ENCODE measurements at regions not wholly inside any gene's neighbourhood (a gene's known extent, or its start where the extent isn't known, plus 50 kb on each side); places are given as distances from the start of the nearest gene placed in this dataset.

GRCh38 chr17:6304894-6305612, 129.9 kb downstream of the AIPL1 start:
- H3K36me3 Mint-ChIP-seq (ENCODE audit: low read depth), result no peaks in the 10 kb centered on the region
- no peak overlapping the region for H3K4me3 Mint-ChIP-seq
- H3K27me3 Mint-ChIP-seq, result peaks cover 35% of the 10 kb centered on the region
- H3K4me1 Mint-ChIP-seq, result no peaks in the 10 kb centered on the region
- no peaks in the 10 kb centered on the region for H3K9me3 Mint-ChIP-seq
- no peak overlapping the region for H3K27ac Mint-ChIP-seq
- ATAC-seq (replicated peaks), result no peak

- no peaks in the 10 kb centered on the region for H3K9me3 Mint-ChIP-seq
- H3K27ac Mint-ChIP-seq, result no peak overlapping the region
Measured at GRCh38 chr17:6303664-6304063, 131.3 kb downstream of the AIPL1 start.

DNA sequence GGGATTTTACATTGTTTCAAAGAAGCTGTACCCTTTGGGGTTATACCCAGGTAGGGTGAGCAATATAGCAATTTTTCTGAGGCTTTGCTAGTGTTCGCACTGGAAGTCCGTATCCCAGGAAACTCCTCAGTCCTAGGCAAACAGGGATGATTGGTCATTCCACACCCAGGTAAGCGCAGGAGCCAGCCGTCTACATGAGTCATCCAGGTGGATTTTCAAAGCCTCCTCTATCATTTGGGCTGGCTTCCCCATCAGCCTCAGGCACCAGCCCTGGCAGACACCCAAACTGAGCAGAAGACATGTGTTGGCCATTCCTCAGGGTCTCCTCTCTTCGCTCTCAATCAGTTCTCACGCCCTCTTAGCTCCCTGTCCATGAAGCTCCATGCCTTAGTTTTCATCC, 135.6 kb downstream of the AIPL1 start:
- Mint-ChIP-seq H3K36me3 (ENCODE audit: low read depth) (no peaks in the 10 kb centered on the region), H3K27ac (no peak overlapping the region), H3K27me3 (peaks cover 32% of the 10 kb centered on the region), H3K4me1 (no peaks in the 10 kb centered on the region), H3K4me3 (no peak overlapping the region), H3K9me3 (no peaks in the 10 kb centered on the region)
- no peak for ATAC-seq (replicated peaks)

More at GRCh38 chr17:6303664-6304063, 131.3 kb downstream of the AIPL1 start:
- Mint-ChIP-seq H3K36me3 (ENCODE audit: low read depth) (no peaks in the 10 kb centered on the region), H3K4me3 (no peak overlapping the region), H3K4me1 (no peaks in the 10 kb centered on the region), H3K27me3 (peaks cover 30% of the 10 kb centered on the region)
- no peak for ATAC-seq (replicated peaks)

DNA sequence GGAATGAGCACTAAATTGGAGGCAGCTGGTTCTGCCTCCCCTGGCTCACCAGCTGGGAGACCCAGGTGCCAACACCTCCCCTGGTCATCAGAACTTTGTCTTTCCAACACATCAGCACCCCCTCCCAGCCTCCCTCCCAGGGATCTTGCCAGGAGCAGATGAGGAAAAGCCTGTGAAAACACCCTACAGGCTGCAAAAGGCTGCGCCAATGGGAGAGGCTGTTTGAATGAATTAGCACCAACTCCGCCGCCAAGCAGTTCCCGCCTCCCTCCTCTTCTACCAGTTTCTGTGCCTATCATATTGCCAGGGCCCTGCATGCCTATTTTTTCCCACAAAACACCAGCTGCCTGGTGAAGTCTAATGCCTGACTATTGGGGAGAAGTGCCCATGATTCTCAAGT, 137.0 kb downstream of the AIPL1 start:
- Mint-ChIP-seq H3K4me1 (no peaks in the 10 kb centered on the region), H3K9me3 (no peaks in the 10 kb centered on the region), H3K4me3 (no peak overlapping the region), H3K27me3 (peaks cover 30% of the 10 kb centered on the region), H3K36me3 (ENCODE audit: low read depth) (no peaks in the 10 kb centered on the region), H3K27ac (no peak overlapping the region)
- no peak for ATAC-seq (replicated peaks)

- Mint-ChIP-seq H3K4me1 (no peaks in the 10 kb centered on the region), H3K4me3 (no peak overlapping the region), H3K9me3 (no peaks in the 10 kb centered on the region), H3K27me3 (peaks cover 30% of the 10 kb centered on the region), H3K27ac (no peak overlapping the region), H3K36me3 (ENCODE audit: low read depth) (no peaks in the 10 kb centered on the region)
- ATAC-seq (replicated peaks), result no peak
Measured at GRCh38 chr17:6297119-6297518, 137.8 kb downstream of the AIPL1 start.

DNA sequence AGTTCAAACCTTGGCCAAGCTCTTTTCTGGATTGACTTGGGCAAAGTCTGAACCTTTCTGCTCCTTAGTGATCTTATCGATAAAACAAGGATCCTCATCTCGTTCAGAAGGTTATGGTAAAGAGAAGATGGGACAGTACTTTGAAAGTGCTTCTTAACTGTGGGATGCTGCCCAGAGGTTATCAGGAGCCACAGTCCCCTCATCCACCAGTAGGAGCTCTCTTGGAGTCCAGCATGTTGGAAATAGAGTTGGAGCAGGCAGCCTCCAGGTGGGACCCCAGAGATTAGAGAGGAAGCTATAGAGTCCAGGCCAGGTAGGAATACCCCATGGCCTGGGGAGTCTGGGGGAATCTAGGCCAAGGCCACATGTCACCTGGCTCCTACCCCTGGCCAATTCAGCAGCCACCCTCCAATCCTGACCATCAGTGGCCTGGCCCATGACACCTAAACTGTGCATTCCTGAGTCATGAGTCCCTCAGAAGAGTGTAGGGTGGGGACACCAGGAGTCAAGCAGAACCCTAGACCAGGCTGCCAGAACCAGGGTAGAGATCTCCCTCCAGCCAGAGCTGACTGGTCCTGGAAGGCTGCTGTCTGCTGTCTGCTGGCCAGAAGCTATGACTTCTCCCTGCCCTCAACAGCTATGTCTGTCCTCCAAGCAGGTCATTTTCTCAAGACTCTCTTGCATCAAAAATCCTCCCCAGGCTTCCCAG, 144.3 kb downstream of the AIPL1 start:
- peaks cover 11% of the 10 kb centered on the region for H3K27me3 Mint-ChIP-seq
- H3K4me3 Mint-ChIP-seq, result no peak overlapping the region
- ATAC-seq (replicated peaks), result no peak
- no peak overlapping the region for H3K27ac Mint-ChIP-seq
- no peaks in the 10 kb centered on the region for H3K9me3 Mint-ChIP-seq
- no peaks in the 10 kb centered on the region for H3K36me3 Mint-ChIP-seq (ENCODE audit: low read depth)
- no peaks in the 10 kb centered on the region for H3K4me1 Mint-ChIP-seq

DNA sequence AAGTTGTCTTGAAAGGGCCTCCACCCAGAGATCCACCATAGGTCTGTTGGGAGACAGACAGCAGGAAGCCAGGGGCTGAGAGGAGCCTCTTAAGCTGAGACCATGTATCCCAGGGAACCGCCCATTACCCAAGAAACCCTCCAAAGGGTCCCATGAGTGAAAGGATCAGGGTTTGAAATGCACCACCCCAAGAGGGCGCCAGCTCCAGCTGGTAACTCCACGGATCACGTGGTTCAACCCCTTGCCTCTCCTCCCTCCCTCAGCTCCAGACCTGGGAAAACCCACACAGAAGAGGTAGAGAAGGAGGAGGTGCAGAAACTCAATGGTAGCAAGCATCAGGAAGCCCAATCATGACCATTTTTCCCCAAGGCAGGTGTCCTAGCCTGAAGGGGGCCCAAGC, 148.7 kb downstream of the AIPL1 start:
- no peak for ATAC-seq (replicated peaks)
- Mint-ChIP-seq H3K27me3 (peaks cover 5% of the 10 kb centered on the region), H3K9me3 (no peaks in the 10 kb centered on the region), H3K36me3 (ENCODE audit: low read depth) (no peaks in the 10 kb centered on the region), H3K27ac (no peak overlapping the region), H3K4me3 (no peak overlapping the region), H3K4me1 (no peaks in the 10 kb centered on the region)

DNA sequence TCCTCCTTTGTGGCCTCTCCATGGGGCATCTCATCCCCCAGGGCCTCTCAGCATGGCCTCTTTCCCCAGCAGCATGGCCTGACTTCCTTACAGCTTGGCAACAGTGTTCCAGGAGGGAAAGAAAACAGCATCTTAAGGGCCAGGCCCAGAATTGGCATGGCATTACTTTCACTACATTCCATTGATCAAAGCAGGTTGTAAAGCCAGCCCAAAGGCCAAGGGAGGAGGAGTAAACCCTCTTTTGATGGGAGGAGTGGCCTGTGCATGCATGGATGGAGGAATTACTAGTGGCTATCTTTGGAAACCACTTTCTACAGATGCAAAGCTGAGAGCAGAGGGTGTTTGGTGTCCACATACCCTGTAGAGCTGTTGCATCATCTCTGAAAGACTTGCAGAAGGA, 149.4 kb downstream of the AIPL1 start:
- H3K4me1 Mint-ChIP-seq, result no peaks in the 10 kb centered on the region

GRCh38 chr17:6279659-6280058, 155.3 kb downstream of the AIPL1 start:
- Mint-ChIP-seq H3K4me3 (no peak overlapping the region), H3K9me3 (no peaks in the 10 kb centered on the region), H3K36me3 (ENCODE audit: low read depth) (no peaks in the 10 kb centered on the region), H3K4me1 (no peaks in the 10 kb centered on the region), H3K27me3 (peaks cover 19% of the 10 kb centered on the region), H3K27ac (no peak overlapping the region)
- no peak for ATAC-seq (replicated peaks)

More for the DNA sequence above, 149.4 kb downstream of the AIPL1 start:
- no peak for ATAC-seq (replicated peaks)
- H3K27ac Mint-ChIP-seq, result no peak overlapping the region
- no peak overlapping the region for H3K4me3 Mint-ChIP-seq
- H3K36me3 Mint-ChIP-seq (ENCODE audit: low read depth), result no peaks in the 10 kb centered on the region
- H3K27me3 Mint-ChIP-seq, result peaks cover 9% of the 10 kb centered on the region
- H3K9me3 Mint-ChIP-seq, result no peaks in the 10 kb centered on the region

- no peak overlapping the region for H3K4me3 Mint-ChIP-seq
- no peaks in the 10 kb centered on the region for H3K36me3 Mint-ChIP-seq (ENCODE audit: low read depth)
- no peak overlapping the region for H3K27ac Mint-ChIP-seq
- ATAC-seq (replicated peaks), result no peak
- H3K4me1 Mint-ChIP-seq, result no peaks in the 10 kb centered on the region
- peaks cover 19% of the 10 kb centered on the region for H3K27me3 Mint-ChIP-seq
- no peaks in the 10 kb centered on the region for H3K9me3 Mint-ChIP-seq
Measured at GRCh38 chr17:6278376-6278775, 156.5 kb downstream of the AIPL1 start.

GRCh38 chr17:6276711-6277110, 158.2 kb downstream of the AIPL1 start:
- Mint-ChIP-seq H3K27me3 (peaks cover 20% of the 10 kb centered on the region), H3K4me3 (no peak overlapping the region), H3K27ac (no peak overlapping the region), H3K36me3 (ENCODE audit: low read depth) (no peaks in the 10 kb centered on the region), H3K9me3 (no peaks in the 10 kb centered on the region), H3K4me1 (no peaks in the 10 kb centered on the region)
- ATAC-seq (replicated peaks), result no peak

DNA sequence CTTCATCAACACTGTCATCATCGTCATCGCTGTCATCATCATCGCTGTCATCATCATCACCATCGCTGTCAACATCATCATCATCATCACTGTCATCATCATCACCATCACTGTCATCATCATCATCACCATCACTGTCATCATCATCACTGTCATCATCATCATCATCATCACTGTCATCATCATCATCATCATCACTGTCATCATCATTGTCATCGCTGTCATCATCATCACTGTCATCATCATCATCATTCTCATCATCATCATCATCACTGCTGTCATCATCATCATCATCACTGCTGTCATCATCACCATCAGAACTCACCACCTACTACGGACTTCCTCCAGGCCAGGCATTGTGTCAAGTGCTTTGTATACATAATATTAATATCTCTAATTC, 160.6 kb downstream of the AIPL1 start:
- Mint-ChIP-seq H3K27ac (no peak overlapping the region), H3K9me3 (no peaks in the 10 kb centered on the region), H3K27me3 (peaks cover 20% of the 10 kb centered on the region), H3K4me1 (no peaks in the 10 kb centered on the region), H3K4me3 (no peak overlapping the region), H3K36me3 (ENCODE audit: low read depth) (no peaks in the 10 kb centered on the region)
- no peak for ATAC-seq (replicated peaks)

- Mint-ChIP-seq H3K27me3 (peaks cover 17% of the 10 kb centered on the region), H3K36me3 (ENCODE audit: low read depth) (no peaks in the 10 kb centered on the region), H3K9me3 (peaks cover 8% of the 10 kb centered on the region), H3K4me3 (no peak overlapping the region), H3K4me1 (no peaks in the 10 kb centered on the region), H3K27ac (no peak overlapping the region)
- no peak for ATAC-seq (replicated peaks)
Measured at GRCh38 chr17:6269478-6269877, 165.4 kb downstream of the AIPL1 start.

DNA sequence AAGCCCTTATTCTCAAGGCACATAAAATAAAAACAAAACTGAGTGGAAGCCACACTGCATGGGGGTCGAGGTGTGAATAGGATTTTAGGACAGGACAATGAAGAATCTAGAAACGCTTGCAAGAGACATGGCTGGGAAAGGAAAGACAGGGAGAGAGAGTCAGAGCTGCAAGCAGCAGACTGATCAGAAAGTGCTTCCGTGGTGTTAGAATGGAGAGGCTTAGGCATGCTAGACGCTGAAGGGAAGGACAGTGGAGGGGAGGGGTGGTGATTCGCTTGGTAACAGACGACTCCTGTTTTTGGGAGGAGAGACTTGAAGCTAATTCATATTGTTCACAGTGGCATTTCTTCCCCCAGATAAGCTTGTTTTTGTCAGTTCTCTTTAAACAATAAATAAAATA, 173.5 kb downstream of the AIPL1 start:
- H3K4me3 Mint-ChIP-seq, result no peak overlapping the region
- no peaks in the 10 kb centered on the region for H3K4me1 Mint-ChIP-seq
- no peak overlapping the region for H3K27ac Mint-ChIP-seq
- H3K27me3 Mint-ChIP-seq, result peaks cover 48% of the 10 kb centered on the region
- H3K36me3 Mint-ChIP-seq (ENCODE audit: low read depth), result no peaks in the 10 kb centered on the region
- no peak for ATAC-seq (replicated peaks)
- H3K9me3 Mint-ChIP-seq, result peaks cover 5% of the 10 kb centered on the region

- ATAC-seq (replicated peaks), result no peak
- no peaks in the 10 kb centered on the region for H3K36me3 Mint-ChIP-seq (ENCODE audit: low read depth)
- no peaks in the 10 kb centered on the region for H3K4me1 Mint-ChIP-seq
- H3K27ac Mint-ChIP-seq, result no peak overlapping the region
- H3K4me3 Mint-ChIP-seq, result no peak overlapping the region
- H3K27me3 Mint-ChIP-seq, result peaks cover 57% of the 10 kb centered on the region
- no peaks in the 10 kb centered on the region for H3K9me3 Mint-ChIP-seq
Measured at GRCh38 chr17:6259899-6260298, 175.0 kb downstream of the AIPL1 start.
